Left lung (tissue), 4 donors: ENCODE measurements at regions not wholly inside any gene's neighbourhood (a gene's known extent, or its start where the extent isn't known, plus 50 kb on each side); places are given as distances from the start of the nearest gene placed in this dataset.

Experiments used
- ATAC-seq: fragments of 200-7000 bp; cut with Tn5 transposase; one replicate; pipeline ENCODE4 v1.9.1; 2020; ENCODE audit warnings: moderate library complexity
- DNase-seq, 4 donors: peaks; one replicate each; pipeline ENCODE4 v3.0.0-alpha.2; 2013 to 2020
- H3K27ac ChIP-seq, 2 donors: fragments of 200-600 bp; sonication (generic) in 1 of 2; one replicate each; pipeline versions ENCODE4 v1.5.0 to v1.8.0; 2020 to 2021
- H3K27me3 ChIP-seq, 2 donors: fragments of 200-600 bp; sonication (generic) in 1 of 2; one replicate each; pipeline versions ENCODE4 v1.5.0 to v1.8.0; 2020 to 2021
- H3K36me3 ChIP-seq, 2 donors: fragments of 200-600 bp; sonication (generic) in 1 of 2; one replicate each; pipeline versions ENCODE4 v1.5.0 to v1.8.0; 2020 to 2021
- H3K4me1 ChIP-seq, 2 donors: fragments of 200-600 bp; one replicate each; pipeline ENCODE4 v1.8.0; 2021
- H3K4me3 ChIP-seq, 2 donors: fragments of 200-600 bp; sonication (generic) in 1 of 2; one replicate each; pipeline versions ENCODE4 v1.5.0 to v1.8.0; 2020 to 2021; ENCODE audit warnings: mild to moderate bottlenecking in 1 of 2
- H3K9me3 ChIP-seq, 2 donors: fragments of 200-600 bp; sonication (generic) in 1 of 2; one replicate each; pipeline versions ENCODE4 v1.5.0 to v1.8.0; 2020 to 2021
- intact Hi-C, 2 donors: fragments of 100-400 bp; cut with DNase I; formaldehyde crosslinking; loops; one replicate each; pipeline versions ENCODE4 v1.11.2 to v1.14.2; 2022
- TF ChIP-seq, protein P1 (sequence below), 2 donors: fragments of 200-600 bp; sonication (generic) in 1 of 2; IDR thresholded peaks; one replicate each; pipeline versions ENCODE4 v1.5.0 to v1.8.0; 2021; ENCODE audit warnings: antibody characterized with exemption in 2 of 2
- donor health status: DM: no; HTN: yes; CAD: no.
- donor health status: DM: no; HTN: no; CAD: no.

DNA sequence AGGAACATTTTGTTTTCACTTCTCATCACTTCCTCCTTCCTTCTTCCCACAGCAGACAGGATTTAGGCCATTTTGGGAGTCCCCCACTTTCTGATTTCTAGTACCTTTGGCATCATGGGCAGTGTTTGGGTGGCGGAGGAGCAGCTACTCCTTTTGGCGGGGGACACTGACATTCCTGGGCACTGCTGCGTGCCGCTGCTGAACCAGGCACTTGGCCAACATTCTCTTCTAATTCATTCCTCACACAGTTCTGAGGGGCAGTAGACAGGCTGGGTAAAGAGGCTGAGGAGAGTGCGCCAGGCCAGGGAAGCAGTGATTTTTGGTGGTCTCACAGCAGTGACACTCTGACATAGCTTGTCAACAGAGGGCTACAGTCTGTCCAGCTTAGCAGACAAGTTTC lies 270.2 kb downstream of the LOXHD1 start:
- H3K4me3 ChIP-seq, result no peak overlapping the region
- TF ChIP-seq, protein P1, sequence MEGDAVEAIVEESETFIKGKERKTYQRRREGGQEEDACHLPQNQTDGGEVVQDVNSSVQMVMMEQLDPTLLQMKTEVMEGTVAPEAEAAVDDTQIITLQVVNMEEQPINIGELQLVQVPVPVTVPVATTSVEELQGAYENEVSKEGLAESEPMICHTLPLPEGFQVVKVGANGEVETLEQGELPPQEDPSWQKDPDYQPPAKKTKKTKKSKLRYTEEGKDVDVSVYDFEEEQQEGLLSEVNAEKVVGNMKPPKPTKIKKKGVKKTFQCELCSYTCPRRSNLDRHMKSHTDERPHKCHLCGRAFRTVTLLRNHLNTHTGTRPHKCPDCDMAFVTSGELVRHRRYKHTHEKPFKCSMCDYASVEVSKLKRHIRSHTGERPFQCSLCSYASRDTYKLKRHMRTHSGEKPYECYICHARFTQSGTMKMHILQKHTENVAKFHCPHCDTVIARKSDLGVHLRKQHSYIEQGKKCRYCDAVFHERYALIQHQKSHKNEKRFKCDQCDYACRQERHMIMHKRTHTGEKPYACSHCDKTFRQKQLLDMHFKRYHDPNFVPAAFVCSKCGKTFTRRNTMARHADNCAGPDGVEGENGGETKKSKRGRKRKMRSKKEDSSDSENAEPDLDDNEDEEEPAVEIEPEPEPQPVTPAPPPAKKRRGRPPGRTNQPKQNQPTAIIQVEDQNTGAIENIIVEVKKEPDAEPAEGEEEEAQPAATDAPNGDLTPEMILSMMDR (IDR thresholded peaks at IDR 0.05), result no peak
- no peaks in the 10 kb centered on the region for H3K27me3 ChIP-seq
- no peak overlapping the region for H3K27ac ChIP-seq
- H3K36me3 ChIP-seq, result no peaks in the 10 kb centered on the region
- ATAC-seq (peak; percentile 78), DNase-seq (peak in 1 of 4 donors; percentile 48)
- H3K9me3 ChIP-seq, result no peaks in the 10 kb centered on the region
- intact Hi-C loops, result no loop called here
- peaks cover 7 to 10% of the 10 kb centered on the region in 2 donors for H3K4me1 ChIP-seq

DNA sequence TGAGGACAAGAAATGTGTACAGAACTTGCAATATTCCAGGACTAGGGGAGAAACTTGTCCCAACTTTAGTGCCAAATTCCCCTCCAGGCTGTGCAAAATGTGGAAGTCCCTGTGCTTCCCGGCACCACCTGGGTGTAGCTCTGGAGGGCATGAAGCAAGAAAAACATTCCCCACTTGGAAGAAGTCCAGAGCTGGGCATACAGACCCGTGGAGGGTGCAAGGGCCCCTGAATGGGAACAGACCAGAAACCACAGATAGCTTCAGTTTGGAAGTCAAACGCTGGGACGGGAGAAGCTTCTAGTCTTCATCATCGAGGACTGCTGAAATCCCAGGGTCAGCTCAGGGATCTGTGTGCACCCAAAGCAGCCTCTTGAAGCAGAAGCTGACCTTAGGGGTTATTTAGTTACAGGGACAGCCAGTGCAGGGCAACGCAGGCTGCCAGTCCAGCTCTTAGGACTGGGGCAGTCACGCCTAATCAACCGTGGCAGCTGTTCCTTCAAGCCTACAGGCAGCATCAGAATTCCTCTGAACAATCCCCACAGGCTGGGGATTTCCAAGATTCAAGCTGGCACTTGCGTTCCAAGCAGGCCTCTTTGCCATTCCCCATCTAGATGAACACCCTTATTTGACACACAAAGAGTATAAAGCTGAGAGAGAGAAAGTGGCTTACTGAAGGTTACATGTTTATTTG lies 269.4 kb downstream of the LOXHD1 start:
- H3K4me1 ChIP-seq, result peaks cover 7 to 10% of the 10 kb centered on the region in 2 donors
- H3K4me3 ChIP-seq, result no peak overlapping the region
- ATAC-seq (peak; percentile 77), DNase-seq (no peak)
- H3K27me3 ChIP-seq, result no peaks in the 10 kb centered on the region
- intact Hi-C loops, result no loop called here
- H3K9me3 ChIP-seq, result no peaks in the 10 kb centered on the region
- TF ChIP-seq, protein P1 (IDR thresholded peaks at IDR 0.05), result no peak
- H3K36me3 ChIP-seq, result no peaks in the 10 kb centered on the region
- no peak overlapping the region for H3K27ac ChIP-seq

DNA sequence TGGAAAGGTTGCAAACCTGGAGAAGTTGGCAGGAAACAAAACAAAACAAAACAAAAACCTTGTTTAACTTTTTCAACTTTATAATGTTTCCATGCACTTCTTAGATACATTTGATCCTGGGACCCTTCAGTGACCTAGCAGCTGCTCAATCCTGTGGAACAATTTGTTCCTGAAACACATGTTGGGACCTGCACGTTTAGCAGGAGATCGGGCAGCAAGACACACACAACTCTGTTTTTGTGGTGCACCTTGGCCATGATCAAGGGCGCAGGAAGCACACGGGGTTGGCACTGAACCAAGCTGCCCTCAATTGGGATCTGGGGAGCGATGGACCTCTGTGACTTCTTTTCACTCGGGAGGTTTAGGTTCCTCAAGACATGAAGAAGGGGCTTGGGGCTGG lies 268.7 kb downstream of the LOXHD1 start:
- no peak for ATAC-seq
- Histone ChIP-seq H3K4me1 (peaks cover 7 to 10% of the 10 kb centered on the region in 2 donors), H3K27me3 (no peaks in the 10 kb centered on the region), H3K4me3 (no peak overlapping the region), H3K36me3 (no peaks in the 10 kb centered on the region), H3K27ac (no peak overlapping the region), H3K9me3 (no peaks in the 10 kb centered on the region)
- no peak for DNase-seq
- intact Hi-C loops, result no loop called here
- TF ChIP-seq, protein P1 (IDR thresholded peaks at IDR 0.05), result no peak

DNA sequence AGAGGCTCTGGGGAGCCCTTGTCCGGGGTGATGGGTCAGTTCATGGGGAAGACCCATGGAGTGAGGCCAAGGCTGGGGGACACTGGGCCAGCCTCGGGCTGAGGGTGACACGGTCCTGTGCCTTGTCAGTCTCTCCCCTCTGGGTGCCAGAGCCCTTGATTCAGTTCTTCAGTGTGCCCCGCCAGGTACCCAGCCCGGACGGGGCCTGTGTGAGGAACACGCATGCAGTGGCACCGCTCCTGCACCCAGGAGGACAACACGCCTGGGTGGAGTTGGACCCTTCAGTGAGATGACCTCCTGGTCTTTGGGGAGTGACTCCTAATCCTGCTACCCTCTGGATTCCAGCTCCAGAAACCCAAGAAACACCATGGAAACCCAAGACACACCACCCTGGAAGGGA lies 264.4 kb downstream of the LOXHD1 start:
- H3K4me1 ChIP-seq, result peaks cover 0 to 2% of the 10 kb centered on the region in 2 donors
- ATAC-seq, result no peak
- no peaks in the 10 kb centered on the region for H3K27me3 ChIP-seq
- H3K4me3 ChIP-seq, result no peak overlapping the region
- intact Hi-C loops, result no loop called here
- no peaks in the 10 kb centered on the region for H3K9me3 ChIP-seq
- TF ChIP-seq, protein P1 (IDR thresholded peaks at IDR 0.05), result no peak
- DNase-seq, result no peak
- no peak overlapping the region for H3K27ac ChIP-seq
- no peaks in the 10 kb centered on the region for H3K36me3 ChIP-seq

DNA sequence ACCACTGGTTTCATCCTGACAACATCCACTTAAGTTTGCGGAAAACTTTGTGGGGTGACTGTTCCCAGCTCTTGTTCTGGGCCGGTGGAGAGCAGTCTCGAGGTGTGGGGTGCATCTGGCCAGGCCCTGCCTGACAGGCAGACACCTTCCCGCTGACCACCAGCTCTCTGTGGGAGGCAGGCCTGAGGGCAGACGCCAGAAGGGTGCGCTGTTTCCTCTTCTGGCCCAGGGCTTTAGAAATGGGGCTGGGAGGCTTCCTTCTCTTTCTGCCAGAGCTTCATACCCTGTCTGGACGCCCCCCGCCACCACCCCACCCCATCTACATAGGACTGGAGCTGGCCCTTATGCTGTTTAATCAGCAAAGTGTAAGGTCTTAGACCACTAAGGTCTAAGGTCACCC lies 263.8 kb downstream of the LOXHD1 start:
- TF ChIP-seq, protein P1 (IDR thresholded peaks at IDR 0.05), result no peak
- Histone ChIP-seq H3K36me3 (no peaks in the 10 kb centered on the region), H3K4me3 (no peak overlapping the region), H3K9me3 (no peaks in the 10 kb centered on the region), H3K27me3 (no peaks in the 10 kb centered on the region), H3K27ac (no peak overlapping the region), H3K4me1 (no peaks in the 10 kb centered on the region)
- no peak for ATAC-seq
- DNase-seq, result no peak
- intact Hi-C loops, result no loop called here
